ENCODE measurements at regions not wholly inside any gene's neighbourhood (a gene's known extent, or its start where the extent isn't known, plus 50 kb on each side); places are given as distances from the start of the nearest gene placed in this dataset.

GRCh38 chr12:41981013-41981412 is 163.7 kb downstream of the GXYLT1 start:
- ATAC-seq, result no peak

- no peak for ATAC-seq
These were observed 164.3 kb downstream of the GXYLT1 start for GRCh38 chr12:41980390-41980789.

- ATAC-seq, result no peak
These were observed 165.1 kb downstream of the GXYLT1 start for GRCh38 chr12:41979574-41979973.

- ATAC-seq, result no peak
These were observed 172.1 kb downstream of the GXYLT1 start for GRCh38 chr12:41972598-41972997.

GRCh38 chr12:41972196-41972595 is 172.5 kb downstream of the GXYLT1 start:
- ATAC-seq, result no peak

GRCh38 chr12:41970744-41971143 is 173.9 kb downstream of the GXYLT1 start:
- ATAC-seq, result no peak

GRCh38 chr12:41968599-41968998 is 176.1 kb downstream of the GXYLT1 start:
- no peak for ATAC-seq

- no peak for ATAC-seq
These were observed 176.8 kb downstream of the GXYLT1 start for GRCh38 chr12:41967668-41968500.

GRCh38 chr12:41966916-41967315 is 177.8 kb downstream of the GXYLT1 start:
- ATAC-seq, result no peak

- no peak for ATAC-seq
These were observed 178.7 kb downstream of the GXYLT1 start for GRCh38 chr12:41966001-41966400.

- ATAC-seq, result no peak
These were observed 181.3 kb downstream of the GXYLT1 start for GRCh38 chr12:41963398-41963797.

GRCh38 chr12:41962171-41962572 is 182.5 kb downstream of the GXYLT1 start:
- ATAC-seq, result no peak

- no peak for ATAC-seq
These were observed 185.4 kb downstream of the GXYLT1 start for GRCh38 chr12:41959271-41959670.

- no peak for ATAC-seq
These were observed 188.3 kb downstream of the GXYLT1 start for GRCh38 chr12:41956353-41956752.

GRCh38 chr12:41950455-41950854 is 194.2 kb downstream of the GXYLT1 start:
- no peak for ATAC-seq

- no peak for ATAC-seq
These were observed 198.6 kb downstream of the GXYLT1 start for GRCh38 chr12:41946106-41946505.

GRCh38 chr12:41944216-41944615 is 200.5 kb downstream of the GXYLT1 start:
- no peak for ATAC-seq

GRCh38 chr12:41943671-41944070 is 201.0 kb downstream of the GXYLT1 start:
- no peak for ATAC-seq

GRCh38 chr12:41942354-41942753 is 202.3 kb downstream of the GXYLT1 start:
- ATAC-seq, result no peak

GRCh38 chr12:41941079-41941478 is 203.6 kb downstream of the GXYLT1 start:
- ATAC-seq, result no peak

- no peak for ATAC-seq
These were observed 204.1 kb downstream of the GXYLT1 start for GRCh38 chr12:41940571-41940970.

GRCh38 chr12:41936333-41936732 is 208.3 kb downstream of the GXYLT1 start:
- ATAC-seq, result no peak

GRCh38 chr12:41935911-41936310 is 208.8 kb downstream of the GXYLT1 start:
- ATAC-seq, result no peak

GRCh38 chr12:41932470-41932991 is 212.1 kb downstream of the GXYLT1 start:
- peak; percentile 74 for ATAC-seq

Measured in esophagus mucosa (tissue), 1 donor.